HepG2 (cell line): ENCODE measurements at regions not wholly inside any gene's neighbourhood (a gene's known extent, or its start where the extent isn't known, plus 50 kb on each side); places are given as distances from the start of the nearest gene placed in this dataset.

Source experiments
- ATAC-seq: fragments of 200-7000 bp; cut with Tn5 transposase; 3 replicates; pipeline ENCODE4 v1.9.1; 2020; ENCODE audit warnings: mild to moderate bottlenecking, moderate library complexity
- BruUV-seq: library from RNA; stranded (reverse); fragments of 400-500 nt; replicated peaks from 2 replicates; lab custom pipeline; 2021; lab: Mats Ljungman, UMichigan
- CTCF ChIA-PET: fragments of 300-600 bp; formaldehyde crosslinking; extraction: SDS; loops from one replicate; lab custom pipeline; 2021; ENCODE audit warnings: low total read pairs, inconsistent platforms, low intra/inter-chr PET ratio; lab: Yijun Ruan, JAX
- POLR2A ChIA-PET: fragments of 350-600 bp; sonication (Branson Sonifier 250); formaldehyde crosslinking; loops from one replicate; lab custom pipeline; 2020; ENCODE audit warnings: antibody characterized with exemption, inconsistent platforms; lab: Yijun Ruan, JAX
- DNase-seq: peaks from one replicate; pipeline ENCODE4 v3.0.0-alpha.2; 2015; ENCODE audit warnings: low spot score
- FAIRE-seq: peaks from 3 replicates; lab custom pipeline; 2011; peaks lifted over from hg19 to GRCh38; lab: Jason Lieb, UNC
- H2AFZ ChIP-seq: one replicate; pipeline ENCODE4 v1.6.1; 2011; ENCODE audit warnings: low read length, inconsistent platforms
- H3K27ac ChIP-seq: fragments of 300-600 bp; 3 replicates; pipeline ENCODE4 v1.8.0; 2011; ENCODE audit warnings: mixed run types, mild to moderate bottlenecking, mixed read lengths, low read length, inconsistent platforms; ENCODE audit not compliant: insufficient read depth; ENCODE audit errors: extremely low read length
- H3K27me3 ChIP-seq, 2 experiments: fragments of 200-600 bp in 1 of 2; 2 replicates in 1 of 2; 3 replicates in 1 of 2; pipeline versions ENCODE4 v1.6.0 to v1.8.0; 2011; ENCODE audit warnings: low read length in 2 of 2, mild to moderate bottlenecking in 2 of 2, moderate library complexity in 2 of 2, inconsistent platforms in 1 of 2; ENCODE audit not compliant: insufficient read depth in 2 of 2, control insufficient read depth in 1 of 2
- H3K36me3 ChIP-seq, 2 experiments: fragments of 200-600 bp in 1 of 2; replicated peaks in 1 of 2; 2 replicates in 1 of 2; 3 replicates in 1 of 2; pipeline versions ENCODE4 v1.5.1 to v1.8.0; 2011; ENCODE audit warnings: low read length in 2 of 2, inconsistent platforms in 1 of 2; ENCODE audit not compliant: insufficient read depth in 2 of 2, control insufficient read depth in 1 of 2
- H3K4me1 ChIP-seq: 2 replicates; pipeline ENCODE4 v1.5.1; 2012; ENCODE audit warnings: low read length, inconsistent platforms; ENCODE audit not compliant: insufficient read depth
- H3K4me2 ChIP-seq: 2 replicates; pipeline ENCODE4 v1.6.0; 2011; ENCODE audit warnings: low read depth, low read length, inconsistent platforms
- H3K4me3 ChIP-seq, 3 experiments: fragments of 200-600 bp in 1 of 3; sonication (generic), shearing (Covaris generic) in 1 of 3; replicated peaks in 1 of 3; 2 replicates each; pipeline ENCODE4 v1.5.1; 2011 to 2016; ENCODE audit warnings: low read length in 3 of 3, inconsistent platforms in 2 of 3, low read depth in 2 of 3, mild to moderate bottlenecking in 2 of 3, control low read depth in 1 of 3, mixed read lengths in 1 of 3; ENCODE audit not compliant: insufficient read depth in 1 of 3
- H3K79me2 ChIP-seq: one replicate; pipeline ENCODE4 v1.6.1; 2011; ENCODE audit warnings: low read length, inconsistent platforms; ENCODE audit not compliant: insufficient read depth
- H3K9ac ChIP-seq: 2 replicates; pipeline ENCODE4 v1.6.0; 2011; ENCODE audit warnings: mild to moderate bottlenecking, low read depth, low read length, inconsistent platforms; ENCODE audit not compliant: insufficient read depth
- H3K9me3 ChIP-seq: 2 replicates; pipeline ENCODE4 v1.5.1; 2012; ENCODE audit warnings: mild to moderate bottlenecking, low read length
- H4K20me1 ChIP-seq: 2 replicates; pipeline ENCODE4 v1.6.0; 2011; ENCODE audit warnings: inconsistent platforms, mild to moderate bottlenecking, low read length, moderate library complexity; ENCODE audit not compliant: insufficient read depth
- DNMT1 ChIP-seq: sonication (generic); formaldehyde crosslinking; IDR thresholded peaks from 2 replicates; pipeline ENCODE4 v1.5.1; 2020; ENCODE audit warnings: mild to moderate bottlenecking, missing genetic modification reagents
- GRHL1 ChIP-seq: sonication (generic); formaldehyde crosslinking; conservative IDR thresholded peaks from 2 replicates; pipeline ENCODE4 v1.8.0; 2022; ENCODE audit warnings: missing genetic modification reagents
- GZF1 ChIP-seq: sonication (generic); formaldehyde crosslinking; IDR thresholded peaks from 2 replicates; pipeline ENCODE4 v1.5.1; 2020; ENCODE audit warnings: mild to moderate bottlenecking, missing genetic modification reagents
- JUNB ChIP-seq: sonication (generic); formaldehyde crosslinking; IDR thresholded peaks from 2 replicates; pipeline ENCODE4 v1.8.0; 2022; ENCODE audit warnings: missing genetic modification reagents, mild to moderate bottlenecking, borderline replicate concordance
- MAFK ChIP-seq, 2 experiments: IDR thresholded peaks in 1 of 2; conservative IDR thresholded peaks in 1 of 2; 2 replicates each; pipeline ENCODE4 v1.6.1; 2011; ENCODE audit warnings: improper control_type of control experiment in 2 of 2, low read length in 2 of 2
- NFATC3 ChIP-seq: sonication (generic); formaldehyde crosslinking; IDR thresholded peaks from 2 replicates; pipeline ENCODE4 v1.5.1; 2020; ENCODE audit warnings: mild to moderate bottlenecking, missing genetic modification reagents
- SATB2 ChIP-seq: sonication (generic); formaldehyde crosslinking; IDR thresholded peaks from 2 replicates; pipeline ENCODE4 v1.5.0; 2020; ENCODE audit warnings: missing genetic modification reagents
- SNAI1 ChIP-seq: sonication (generic); formaldehyde crosslinking; IDR thresholded peaks from 2 replicates; pipeline ENCODE4 v1.5.0; 2020; ENCODE audit warnings: mild to moderate bottlenecking, missing genetic modification reagents, borderline replicate concordance
- ZNF292 ChIP-seq: sonication (generic); formaldehyde crosslinking; IDR thresholded peaks from 2 replicates; pipeline ENCODE4 v1.8.1; 2022; ENCODE audit warnings: mild to moderate bottlenecking, low read depth, missing genetic modification reagents, borderline replicate concordance
- ZNF30 ChIP-seq: sonication (generic); formaldehyde crosslinking; IDR thresholded peaks from 2 replicates; pipeline ENCODE4 v1.5.0; 2020; ENCODE audit warnings: mild to moderate bottlenecking, missing genetic modification reagents
- ZNF501 ChIP-seq: sonication (generic); formaldehyde crosslinking; IDR thresholded peaks from 2 replicates; pipeline ENCODE4 v1.5.1; 2020; ENCODE audit warnings: mild to moderate bottlenecking, moderate library complexity, missing genetic modification reagents
- WGBS: methylation state at CpG from one replicate; pipeline ENCODE4 v1.1.6; 2017; ENCODE audit warnings: low lambda C conversion rate; 5-methylcytosine and 5-hydroxymethylcytosine counted together
- in situ Hi-C: cut with HindIII; loops from 2 replicates; pipeline ENCODE4 v1.10.0; 2017; ENCODE audit warnings: low pct_unique_long_range_greater_than_20kb; ENCODE audit not compliant: extremely low pct_ligation_motif_present
- intact Hi-C: fragments of 100-400 bp; cut with micrococcal nuclease; formaldehyde crosslinking; loops from one replicate; pipeline ENCODE4 v1.10.0; 2022; ENCODE audit not compliant: unreplicated experiment

GRCh38 chr5:3339798-3340115 lies 255.9 kb upstream of the IRX1 start:
- Histone ChIP-seq H2AFZ (no peak overlapping the region), H3K36me3 (no peaks in the 10 kb centered on the region), H3K4me3 (no peak overlapping the region), H4K20me1 (no peaks in the 10 kb centered on the region), H3K9ac (no peak overlapping the region)
- ChIA-PET POLR2A (no interaction called here), CTCF (no interaction called here)
- WGBS, result 0% methylated on average over 4 of the region's 10 CpGs
- BruUV-seq, result no TSS peak
- TF ChIP-seq NFATC3 (no peak), MAFK (conservative IDR thresholded peaks at IDR 0.05 in 1 of 2, IDR thresholded peaks at IDR 0.05 in 1 of 2; ENCODE audit: low read length in 2 of 2) (no peak), JUNB (CRISPR knock-in tag) (no peak), SNAI1 (CRISPR knock-in tag) (no peak), ZNF292 (CRISPR knock-in tag) (no peak), DNMT1 (no peak), SATB2 (CRISPR knock-in tag) (no peak), ZNF30 (CRISPR knock-in tag) (no peak)
- TF ChIP-seq, all 625 proteins: peak for 0
- Histone ChIP-seq H3K4me2 (no peak overlapping the region), H3K4me1 (no peaks in the 10 kb centered on the region), H3K9me3 (no peaks in the 10 kb centered on the region), H3K27me3 (peaks cover 1 to 22% of the 10 kb centered on the region in 2 experiments; a peak in 2 of 5 replicates), H3K79me2 (no peaks in the 10 kb centered on the region), H3K27ac (no peak overlapping the region)
- intact Hi-C loops (no loop called here), in situ Hi-C loops (no loop called here)
- FAIRE-seq (no peak), DNase-seq (no peak), ATAC-seq (no peak)

GRCh38 chr5:3339092-3339797 lies 256.4 kb upstream of the IRX1 start:
- 12% methylated on average over 11 of the region's 23 CpGs for WGBS
- BruUV-seq, result no TSS peak
- ChIA-PET CTCF (no interaction called here), POLR2A (no interaction called here)
- Histone ChIP-seq H3K27me3 (peaks cover 1 to 22% of the 10 kb centered on the region in 2 experiments; a peak in 2 of 5 replicates), H3K27ac (no peak overlapping the region), H3K36me3 (no peaks in the 10 kb centered on the region), H3K4me1 (no peaks in the 10 kb centered on the region), H2AFZ (no peak overlapping the region), H3K9me3 (no peaks in the 10 kb centered on the region)
- FAIRE-seq, result no peak
- TF ChIP-seq ZNF501 (CRISPR knock-in tag), result no peak
- TF ChIP-seq GRHL1 (CRISPR knock-in tag), result no peak
- peak; percentile 84; the same call in 1 of the 2 replicates for TF ChIP-seq GZF1 (CRISPR knock-in tag)
- TF ChIP-seq, all 625 proteins: peak for 1
- no peak overlapping the region for H3K9ac ChIP-seq
- intact Hi-C loops (no loop called here), in situ Hi-C loops (no loop called here)
- DNase-seq, result no peak
- ATAC-seq, result no peak
- H3K4me2 ChIP-seq, result no peak overlapping the region
- no peak overlapping the region for H3K4me3 ChIP-seq
- no peaks in the 10 kb centered on the region for H3K79me2 ChIP-seq
- H4K20me1 ChIP-seq, result no peaks in the 10 kb centered on the region
